Endodermal cell (in vitro differentiated cells): ENCODE measurements at regions not wholly inside any gene's neighbourhood (a gene's known extent, or its start where the extent isn't known, plus 50 kb on each side); places are given as distances from the start of the nearest gene placed in this dataset.

ENCODE experiments used
- DNase-seq: peaks from one replicate; pipeline ENCODE4 v3.0.0-alpha.2; 2017
- H3K27ac ChIP-seq: 2 replicates; pipeline ENCODE4 v1.5.1; 2013; ENCODE audit warnings: mild to moderate bottlenecking, low read depth, low read length, moderate library complexity
- H3K27me3 ChIP-seq: 2 replicates; pipeline ENCODE4 v1.6.1; 2013; ENCODE audit warnings: mild to moderate bottlenecking, low read length, moderate library complexity; ENCODE audit not compliant: insufficient read depth, control insufficient read depth, poor library complexity, severe bottlenecking
- H3K36me3 ChIP-seq: 2 replicates; pipeline ENCODE4 v1.7.0; 2013; ENCODE audit warnings: mild to moderate bottlenecking, low read length, moderate library complexity; ENCODE audit not compliant: control insufficient read depth, insufficient read depth
- H3K4me1 ChIP-seq: one replicate; pipeline ENCODE4 v1.7.0; 2013; ENCODE audit warnings: low read length; ENCODE audit not compliant: control insufficient read depth, insufficient read depth
- H3K4me3 ChIP-seq: 2 replicates; pipeline ENCODE4 v1.5.1; 2013; ENCODE audit warnings: mild to moderate bottlenecking, low read length, moderate library complexity
- H3K9ac ChIP-seq: 2 replicates; pipeline ENCODE4 v1.6.1; 2013; ENCODE audit warnings: mild to moderate bottlenecking, low read length, moderate library complexity; ENCODE audit not compliant: poor library complexity, severe bottlenecking; ENCODE audit errors: extremely low read depth
- H3K9me3 ChIP-seq: 2 replicates; pipeline ENCODE4 v1.6.1; 2013; ENCODE audit warnings: mild to moderate bottlenecking, low read length, moderate library complexity; ENCODE audit not compliant: control insufficient read depth
- H3K27ac Mint-ChIP-seq: 2 replicates; pipeline ENCODE4 v1.8.0; 2020; ENCODE audit warnings: mixed read lengths
- H3K27me3 Mint-ChIP-seq: 2 replicates; pipeline ENCODE4 v1.8.0; 2021; ENCODE audit warnings: mild to moderate bottlenecking, mixed read lengths; ENCODE audit not compliant: insufficient read depth
- H3K36me3 Mint-ChIP-seq: 2 replicates; pipeline ENCODE4 v1.8.0; 2020; ENCODE audit warnings: low read depth, mixed read lengths
- H3K4me1 Mint-ChIP-seq: 2 replicates; pipeline ENCODE4 v1.8.0; 2020; ENCODE audit warnings: mixed read lengths
- H3K4me3 Mint-ChIP-seq: 2 replicates; pipeline ENCODE4 v1.8.0; 2020; ENCODE audit warnings: mild to moderate bottlenecking, moderate library complexity, mixed read lengths
- H3K9me3 Mint-ChIP-seq: 2 replicates; pipeline ENCODE4 v1.8.0; 2020; ENCODE audit warnings: mild to moderate bottlenecking, mixed read lengths
- WGBS, 2 experiments: methylation state at CpG; one replicate each; pipeline versions ENCODE4 v1.1.5 to v1.1.7; 2013; ENCODE audit warnings: missing lambda C conversion rate in 2 of 2, mixed read lengths in 1 of 2; ENCODE audit not compliant: insufficient coverage in 1 of 2, insufficient read length in 1 of 2; 5-methylcytosine and 5-hydroxymethylcytosine counted together
- TF ChIP-seq, protein P1 (sequence below): fragments of 200-600 bp; sonication (generic); conservative IDR thresholded peaks from 2 replicates; pipeline ENCODE4 v1.5.0; 2021; ENCODE audit warnings: antibody characterized with exemption, mild to moderate bottlenecking

GRCh38 chr7:16061630-16062029 is 359.7 kb downstream of the CRPPA start:
- Mint-ChIP-seq H3K36me3 (no peaks in the 10 kb centered on the region), H3K27ac (no peak overlapping the region), H3K9me3 (no peaks in the 10 kb centered on the region), H3K4me3 (no peak overlapping the region), H3K27me3 (no peaks in the 10 kb centered on the region), H3K4me1 (peaks cover 1% of the 10 kb centered on the region)
- TF ChIP-seq, protein P1, sequence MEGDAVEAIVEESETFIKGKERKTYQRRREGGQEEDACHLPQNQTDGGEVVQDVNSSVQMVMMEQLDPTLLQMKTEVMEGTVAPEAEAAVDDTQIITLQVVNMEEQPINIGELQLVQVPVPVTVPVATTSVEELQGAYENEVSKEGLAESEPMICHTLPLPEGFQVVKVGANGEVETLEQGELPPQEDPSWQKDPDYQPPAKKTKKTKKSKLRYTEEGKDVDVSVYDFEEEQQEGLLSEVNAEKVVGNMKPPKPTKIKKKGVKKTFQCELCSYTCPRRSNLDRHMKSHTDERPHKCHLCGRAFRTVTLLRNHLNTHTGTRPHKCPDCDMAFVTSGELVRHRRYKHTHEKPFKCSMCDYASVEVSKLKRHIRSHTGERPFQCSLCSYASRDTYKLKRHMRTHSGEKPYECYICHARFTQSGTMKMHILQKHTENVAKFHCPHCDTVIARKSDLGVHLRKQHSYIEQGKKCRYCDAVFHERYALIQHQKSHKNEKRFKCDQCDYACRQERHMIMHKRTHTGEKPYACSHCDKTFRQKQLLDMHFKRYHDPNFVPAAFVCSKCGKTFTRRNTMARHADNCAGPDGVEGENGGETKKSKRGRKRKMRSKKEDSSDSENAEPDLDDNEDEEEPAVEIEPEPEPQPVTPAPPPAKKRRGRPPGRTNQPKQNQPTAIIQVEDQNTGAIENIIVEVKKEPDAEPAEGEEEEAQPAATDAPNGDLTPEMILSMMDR: no peak
- Histone ChIP-seq H3K9ac (no peak overlapping the region), H3K4me3 (no peak overlapping the region), H3K27ac (no peak overlapping the region), H3K4me1 (no peaks in the 10 kb centered on the region), H3K36me3 (no peaks in the 10 kb centered on the region), H3K27me3 (no peaks in the 10 kb centered on the region), H3K9me3 (no peaks in the 10 kb centered on the region)
- no peak for DNase-seq
- 85 to 100% methylated on average over 1 of the region's 1 CpG for WGBS, 2 experiments

DNA sequence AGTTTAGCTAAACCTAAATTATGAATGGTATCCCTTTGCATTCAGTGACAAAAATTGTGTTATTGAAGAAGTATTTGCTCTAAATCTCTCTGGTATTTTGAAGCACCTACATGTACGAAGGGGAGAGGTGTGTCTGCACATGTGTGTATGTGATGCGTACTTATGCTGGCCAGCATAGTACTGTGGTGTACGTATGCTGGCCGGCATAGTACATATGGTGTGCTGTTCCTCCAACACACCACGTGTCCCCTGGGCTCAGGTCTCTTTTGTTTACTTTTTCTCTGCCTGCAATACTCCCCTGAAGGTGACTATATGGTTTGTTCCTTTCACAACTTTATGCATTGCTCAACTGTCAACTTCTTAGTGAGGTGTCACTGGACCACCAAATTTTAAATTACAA is 360.3 kb downstream of the CRPPA start:
- Mint-ChIP-seq H3K27ac (no peak overlapping the region), H3K9me3 (no peaks in the 10 kb centered on the region), H3K4me1 (no peaks in the 10 kb centered on the region), H3K36me3 (no peaks in the 10 kb centered on the region), H3K27me3 (no peaks in the 10 kb centered on the region), H3K4me3 (no peak overlapping the region)
- 95 to 100% methylated on average over 1 to 5 of the region's 5 CpGs for WGBS, 2 experiments
- Histone ChIP-seq H3K9me3 (no peaks in the 10 kb centered on the region), H3K27ac (no peak overlapping the region), H3K9ac (no peak overlapping the region), H3K27me3 (no peaks in the 10 kb centered on the region), H3K4me1 (no peaks in the 10 kb centered on the region), H3K4me3 (no peak overlapping the region), H3K36me3 (no peaks in the 10 kb centered on the region)
- TF ChIP-seq, protein P1: no peak
- DNase-seq: no peak

GRCh38 chr7:16060502-16060901 is 360.8 kb downstream of the CRPPA start:
- no peaks in the 10 kb centered on the region for H3K27me3 Mint-ChIP-seq

More at GRCh38 chr7:16060502-16060901, 360.8 kb downstream of the CRPPA start:
- no peak overlapping the region for H3K27ac Mint-ChIP-seq
- TF ChIP-seq, protein P1: no peak
- Histone ChIP-seq H3K9me3 (no peaks in the 10 kb centered on the region), H3K9ac (no peak overlapping the region), H3K4me3 (no peak overlapping the region), H3K27me3 (no peaks in the 10 kb centered on the region), H3K27ac (no peak overlapping the region), H3K36me3 (no peaks in the 10 kb centered on the region), H3K4me1 (no peaks in the 10 kb centered on the region)
- no peak overlapping the region for H3K4me3 Mint-ChIP-seq
- H3K4me1 Mint-ChIP-seq: no peaks in the 10 kb centered on the region
- DNase-seq: no peak
- no peaks in the 10 kb centered on the region for H3K36me3 Mint-ChIP-seq
- H3K9me3 Mint-ChIP-seq: no peaks in the 10 kb centered on the region
